KBM-7 (cell line): ENCODE measurements at regions not wholly inside any gene's neighbourhood (a gene's known extent, or its start where the extent isn't known, plus 50 kb on each side); places are given as distances from the start of the nearest gene placed in this dataset.
"Not testable (repeated sequence)": the region's sequence is repeated elsewhere in the genome, so short reads cannot be mapped to it uniquely, and the experiment has no call there.

Experiments used
- DNase-seq: peaks from one replicate; pipeline ENCODE4 v3.0.0-alpha.2; 2015
- in situ Hi-C: fragments of 300-500 bp; cut with MboI; formaldehyde crosslinking; loops from 2 replicates; pipeline ENCODE4 v1.14.3; 2020; ENCODE audit warnings: low sequenced_read_pairs, low pct_unique_long_range_greater_than_20kb, mixed read lengths

GRCh38 chr14:71554323-71554722, 377.9 kb upstream of the RGS6 start:
- no peak for DNase-seq
- in situ Hi-C loops, result no loop called here

GRCh38 chr14:71554959-71555612, 377.1 kb upstream of the RGS6 start:
- no peak for DNase-seq
- in situ Hi-C loops, result no loop called here

- in situ Hi-C loops, result no loop called here
- peak; percentile 24 for DNase-seq
Observed at GRCh38 chr14:71555654-71556559, 376.3 kb upstream of the RGS6 start.

- DNase-seq, result no peak
- in situ Hi-C loops, result no loop called here
Observed at GRCh38 chr14:71556730-71557129, 375.5 kb upstream of the RGS6 start.

DNA sequence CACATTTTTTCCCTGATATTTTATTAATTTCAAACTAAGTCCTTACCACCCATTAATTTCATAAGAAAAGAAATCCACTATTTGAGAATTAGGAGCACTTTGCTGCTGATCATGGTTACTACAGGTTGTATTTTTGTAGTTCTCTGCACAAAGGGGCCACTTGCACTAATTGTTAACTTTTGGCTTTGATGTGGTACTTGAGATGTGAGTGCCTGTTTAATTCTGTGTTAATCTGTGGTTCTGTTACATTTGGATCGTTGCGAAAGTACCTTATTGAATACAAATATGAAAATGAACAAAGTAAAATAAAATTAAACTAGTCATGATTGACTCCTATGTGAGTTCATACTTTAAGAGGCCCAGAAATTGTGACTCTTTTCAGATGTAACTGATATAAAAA, 374.9 kb upstream of the RGS6 start:
- in situ Hi-C loops, result no loop called here
- DNase-seq, result no peak

- in situ Hi-C loops, DNase-seq: not testable (repeated sequence)
Observed at GRCh38 chr14:71558943-71559342, 373.3 kb upstream of the RGS6 start.

DNA sequence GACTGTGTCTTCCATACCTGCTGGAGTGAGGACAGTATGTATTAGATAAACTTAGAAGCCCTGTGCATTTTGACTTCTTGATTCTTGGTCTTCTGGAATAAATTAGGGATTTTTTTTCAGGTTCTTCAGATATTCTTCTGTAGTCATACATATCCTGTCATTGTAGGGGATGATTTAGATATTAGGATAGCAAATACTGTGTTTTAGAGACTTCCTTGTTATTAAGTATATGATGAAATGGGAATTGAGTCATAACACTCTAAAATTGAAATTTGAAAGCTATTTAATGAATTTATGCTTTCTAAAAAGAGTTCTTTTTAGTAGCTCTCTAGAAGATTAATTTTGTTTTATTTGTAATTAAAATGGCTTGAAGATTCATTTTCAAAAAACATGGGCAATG, 371.5 kb upstream of the RGS6 start:
- in situ Hi-C loops, result no loop called here
- DNase-seq, result no peak

DNA sequence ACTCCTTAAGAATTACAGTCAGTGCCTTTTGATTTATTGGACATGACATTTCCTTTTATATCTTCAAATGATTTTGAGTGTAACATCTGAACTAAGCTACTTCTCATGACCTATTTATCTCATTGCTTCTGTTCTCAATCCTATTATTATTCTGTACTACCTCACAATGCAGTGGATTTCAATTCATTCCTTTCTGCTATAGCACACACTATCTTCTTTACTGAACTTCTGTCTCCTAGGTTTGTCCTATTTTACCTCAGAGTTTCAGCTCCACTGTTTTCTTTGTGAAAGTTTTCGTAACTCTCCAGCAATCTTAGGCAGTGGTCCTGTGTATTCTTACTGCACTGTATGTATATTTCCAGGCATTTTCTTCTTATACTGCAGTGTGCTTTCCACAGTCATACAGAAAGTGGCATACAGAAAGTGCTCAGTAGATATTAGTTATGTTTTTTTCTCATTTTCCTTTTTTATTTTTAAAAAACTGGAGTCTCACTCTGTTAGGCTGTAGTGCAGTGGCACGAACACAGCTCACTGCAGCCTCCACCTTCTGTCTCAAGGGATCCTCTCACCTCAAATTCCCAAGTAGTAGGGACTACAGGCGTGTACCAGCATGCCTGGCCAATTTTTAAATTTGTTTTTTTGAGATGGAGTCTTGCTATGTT, 368.6 kb upstream of the RGS6 start:
- in situ Hi-C loops, result no loop called here

GRCh38 chr14:71566276-71566675, 366.0 kb upstream of the RGS6 start:
- in situ Hi-C loops, result no loop called here
- DNase-seq, result no peak

More for the DNA sequence above, 368.6 kb upstream of the RGS6 start:
- DNase-seq, result no peak

DNA sequence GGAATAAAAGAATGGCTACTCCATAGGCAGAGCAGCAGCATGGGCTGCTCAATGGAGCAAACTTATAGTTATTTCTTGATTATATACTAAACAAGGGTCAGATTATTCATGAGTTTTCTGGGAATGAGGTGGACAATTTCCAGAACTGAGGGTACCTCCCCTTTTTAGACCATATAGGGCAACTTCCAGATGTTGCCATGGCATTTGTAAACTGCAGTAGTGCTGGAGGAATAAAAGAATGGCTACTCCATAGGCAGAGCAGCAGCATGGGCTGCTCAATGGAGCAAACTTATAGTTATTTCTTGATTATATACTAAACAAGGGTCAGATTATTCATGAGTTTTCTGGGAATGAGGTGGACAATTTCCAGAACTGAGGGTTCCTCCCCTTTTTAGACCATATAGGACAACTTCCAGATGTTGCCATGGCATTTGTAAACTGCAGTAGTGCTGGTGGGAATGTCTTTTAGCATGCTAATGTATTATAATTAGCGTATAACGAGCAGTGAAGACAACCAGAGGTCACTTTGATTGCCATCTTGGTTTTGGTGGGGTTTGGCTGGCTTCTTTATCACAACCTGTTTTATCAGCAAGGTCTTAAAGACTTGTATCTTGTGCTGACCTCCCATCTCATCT, 364.6 kb upstream of the RGS6 start:
- DNase-seq, in situ Hi-C loops: not testable (repeated sequence)

- no peak for DNase-seq
Observed at GRCh38 chr14:71574976-71575375, 357.3 kb upstream of the RGS6 start.

DNA sequence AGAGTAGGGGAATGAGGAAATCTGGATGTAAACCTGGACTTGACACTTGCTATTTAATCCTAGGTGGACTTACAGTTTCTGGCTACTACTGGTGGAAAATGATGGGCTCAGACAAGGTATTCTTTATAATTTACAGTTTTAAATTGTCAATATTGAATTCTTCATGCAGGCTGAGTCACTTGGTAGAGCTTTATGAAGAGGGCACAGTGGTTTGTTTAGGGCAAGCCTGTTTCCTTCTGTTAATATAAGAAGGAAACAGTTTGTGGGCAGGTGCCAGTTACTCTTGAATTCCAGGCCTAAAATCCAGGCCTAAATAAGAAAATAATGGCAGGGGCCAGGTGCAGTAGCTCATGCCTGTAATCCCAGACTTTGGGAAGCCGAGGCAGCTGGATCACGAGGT, 355.8 kb upstream of the RGS6 start:
- in situ Hi-C loops, result no loop called here
- DNase-seq, result no peak

More at GRCh38 chr14:71574976-71575375, 357.3 kb upstream of the RGS6 start:
- in situ Hi-C loops, result no loop called here

GRCh38 chr14:71579331-71579730, 352.9 kb upstream of the RGS6 start:
- in situ Hi-C loops, result no loop called here
- no peak for DNase-seq

DNA sequence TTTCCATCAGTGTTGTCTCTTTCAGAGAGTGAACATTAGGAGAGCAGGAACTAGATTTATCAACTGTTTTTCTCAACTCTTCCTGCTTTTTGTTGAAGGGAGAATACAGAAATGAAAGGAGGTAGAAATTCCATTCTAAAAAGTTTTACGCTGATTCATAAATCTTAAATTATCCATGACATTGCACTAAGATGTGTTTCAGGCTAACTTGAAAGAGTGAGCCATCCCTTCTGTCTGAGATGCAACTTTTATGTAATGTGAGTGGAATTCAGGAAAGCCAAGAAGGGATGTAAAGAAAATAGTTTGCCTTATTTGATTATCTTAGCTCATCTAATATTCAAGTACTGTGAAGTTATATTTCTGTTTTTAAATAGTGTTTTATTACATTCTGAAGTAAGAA, 349.5 kb upstream of the RGS6 start:
- DNase-seq, result no peak
- in situ Hi-C loops, result no loop called here

GRCh38 chr14:71583194-71583593, 349.0 kb upstream of the RGS6 start:
- DNase-seq, result peak; percentile 27
- in situ Hi-C loops, result no loop called here

DNA sequence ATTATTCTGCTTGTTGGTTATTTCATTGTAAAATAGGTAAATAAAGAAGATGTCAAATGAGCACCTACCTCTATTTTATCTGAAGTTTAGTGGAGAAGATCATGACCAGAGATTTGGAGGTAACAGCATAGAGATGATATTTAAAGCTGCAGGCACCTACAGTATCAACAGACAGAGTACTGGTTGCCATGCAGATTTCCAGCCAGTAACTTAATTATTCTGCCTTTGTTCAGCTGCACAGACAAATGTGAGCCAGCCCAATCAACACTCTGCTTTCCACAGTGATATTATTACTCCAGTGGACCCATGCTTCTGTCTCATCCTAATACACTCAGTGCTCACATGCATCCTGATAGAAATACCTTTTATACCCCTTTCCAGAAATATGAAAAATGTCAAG, 348.5 kb upstream of the RGS6 start:
- in situ Hi-C loops, result no loop called here
- DNase-seq, result no peak

DNA sequence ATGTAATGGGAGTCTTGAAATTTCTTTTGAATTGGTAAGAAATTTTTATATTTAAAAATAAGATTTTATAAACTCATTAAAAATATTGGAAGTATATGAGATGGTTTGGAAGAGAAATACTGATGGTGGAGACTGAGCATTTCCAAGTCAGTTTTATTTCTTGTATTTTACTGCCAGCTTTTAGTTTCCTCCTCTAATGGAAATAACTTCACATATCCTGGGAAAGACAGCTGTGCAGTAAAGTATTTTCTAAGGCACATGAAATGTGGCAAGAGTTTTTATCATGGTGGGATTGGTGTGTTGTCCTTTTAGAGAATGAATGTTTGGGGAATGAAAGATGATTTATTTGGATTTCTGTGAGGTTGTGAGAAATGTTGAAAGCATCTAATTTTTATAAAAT, 346.9 kb upstream of the RGS6 start:
- DNase-seq, result no peak
- in situ Hi-C loops, result no loop called here

- no peak for DNase-seq
- in situ Hi-C loops, result no loop called here
Observed at GRCh38 chr14:71586131-71586897, 345.9 kb upstream of the RGS6 start.

DNA sequence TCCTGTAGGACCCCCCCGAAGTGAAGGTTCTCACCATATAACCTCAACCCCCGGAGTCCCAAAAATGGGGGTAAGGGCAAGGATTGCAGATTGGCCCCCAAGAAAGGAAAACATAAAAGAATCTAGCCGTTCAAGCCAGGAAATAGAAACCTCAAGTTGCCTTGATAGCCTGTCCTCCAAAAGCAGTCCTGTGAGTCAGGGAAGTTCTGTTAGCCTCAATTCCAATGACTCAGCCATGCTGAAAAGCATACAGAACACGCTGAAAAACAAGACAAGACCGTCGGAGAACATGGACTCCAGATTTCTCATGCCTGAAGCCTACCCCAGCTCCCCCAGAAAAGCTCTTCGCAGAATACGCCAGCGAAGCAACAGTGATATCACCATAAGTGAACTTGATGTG, 344.2 kb upstream of the RGS6 start:
- DNase-seq, result no peak
- in situ Hi-C loops, result no loop called here
